ENCODE measurements at regions not wholly inside any gene's neighbourhood (a gene's known extent, or its start where the extent isn't known, plus 50 kb on each side); places are given as distances from the start of the nearest gene placed in this dataset.

- Histone ChIP-seq H3K4me2 (ENCODE audit: insufficient read depth in 1 of 2, low read depth in 2 of 2, low read length in 2 of 2) (no peak overlapping the region), H3K4ac (replicated peaks; ENCODE audit: insufficient read length, low read depth, low read length) (no peak overlapping the region), H3K18ac (ENCODE audit: extremely low read depth, low read length) (no peak overlapping the region), H3K27ac (ENCODE audit: low read depth, low read length) (no peak overlapping the region), H4K20me1 (replicated peaks in 1 of 2; ENCODE audit: control insufficient read depth in 1 of 2, insufficient read depth in 2 of 2, low read length in 2 of 2) (no peaks in the 10 kb centered on the region), H3K79me1 (ENCODE audit: low read depth, low read length) (no peaks in the 10 kb centered on the region), H2BK12ac (ENCODE audit: low read depth, low read length) (no peak overlapping the region), H3K4me1 (replicated peaks in 1 of 4; ENCODE audit: control insufficient read depth in 3 of 4, insufficient read depth in 4 of 4, low read length in 3 of 4) (no peaks in the 10 kb centered on the region), H3K36me3 (ENCODE audit: control insufficient read depth in 2 of 4, insufficient read depth in 4 of 4, low read length in 3 of 4) (no peaks in the 10 kb centered on the region), H4K91ac (replicated peaks; ENCODE audit: insufficient read length, low read length) (no peak overlapping the region), H3K79me2 (ENCODE audit: control insufficient read depth in 1 of 2, insufficient read depth in 2 of 2, low read length in 2 of 2) (no peaks in the 10 kb centered on the region), H3K4me3 (ENCODE audit: extremely low read depth in 1 of 4, insufficient read depth in 2 of 4, low read depth in 3 of 4, low read length in 4 of 4) (no peak overlapping the region), H3K27me3 (replicated peaks in 1 of 4; ENCODE audit: control insufficient read depth in 3 of 4, extremely low read depth in 1 of 4, insufficient read depth in 3 of 4, low read length in 3 of 4) (no peaks in the 10 kb centered on the region), H2BK120ac (replicated peaks; ENCODE audit: low read depth, low read length) (no peak overlapping the region), H3K23me2 (ENCODE audit: low read depth, low read length) (no peaks in the 10 kb centered on the region), H3K9me3 (ENCODE audit: insufficient read depth in 2 of 2, low read depth in 1 of 2, low read length in 1 of 2) (no peaks in the 10 kb centered on the region), H3K14ac (ENCODE audit: insufficient read length) (no peak overlapping the region), H2BK5ac (ENCODE audit: low read depth, low read length) (no peak overlapping the region), H2AK5ac (ENCODE audit: low read depth, low read length) (no peak overlapping the region), H3K56ac (replicated peaks; ENCODE audit: insufficient read length, low read depth, low read length) (no peak overlapping the region), H4K8ac (ENCODE audit: extremely low read depth, insufficient read depth, low read length) (no peak overlapping the region), H2AFZ (ENCODE audit: low read length) (no peak overlapping the region), H2BK20ac (ENCODE audit: low read length) (no peak overlapping the region), H3K9ac (replicated peaks in 1 of 4; ENCODE audit: extremely low read depth in 1 of 4, low read depth in 3 of 4, low read length in 3 of 4) (no peak overlapping the region), H3K23ac (ENCODE audit: insufficient read length) (no peak overlapping the region), H2BK15ac (ENCODE audit: low read length) (no peak overlapping the region), H4K5ac (ENCODE audit: insufficient read length, low read depth, low read length) (no peak overlapping the region)
- ChIA-PET CTCF (ENCODE audit: partially characterized antibody) (interaction anchor here (4.4 kb wide), 1 partner anchor 17 kb away, joined by 35 read pairs; no protein-coding TSS in a partner anchor), POLR2A (ENCODE audit: partially characterized antibody) (no interaction called here)
- DNase-seq (ENCODE audit: low read depth in 1 of 2, low spot score in 2 of 2) (no peak), FAIRE-seq (no peak)
- 91% methylated on average over 7 of the region's 7 CpGs; no CpG with 5 or more reads in 1 of the 2 experiments for WGBS, 2 experiments (ENCODE audit: extremely low coverage in 1 of 2, insufficient coverage in 1 of 2, insufficient read length in 1 of 2, insufficient replicate concordance in 2 of 2, low coverage in 1 of 2, low lambda C conversion rate in 2 of 2, missing lambda C conversion rate in 1 of 2)
- TF ChIP-seq RNF2 (IDR thresholded peaks at IDR 0.05; ENCODE audit: borderline replicate concordance, low read depth, low read length, missing control alignments, poor library complexity, severe bottlenecking) (no peak), ASH2L (IDR thresholded peaks at IDR 0.05; ENCODE audit: low read length) (no peak), CBX8 (IDR thresholded peaks at IDR 0.05; ENCODE audit: borderline replicate concordance, low read depth, low read length) (no peak)
Measured at GRCh38 chr20:52295556-52295955, 104.0 kb upstream of the ZFP64 start.

All from H1 (cell line).